HEK293 (cell line): ENCODE measurements at regions not wholly inside any gene's neighbourhood (a gene's known extent, or its start where the extent isn't known, plus 50 kb on each side); places are given as distances from the start of the nearest gene placed in this dataset.

ENCODE experiments used
- BCL11B ChIP-seq: fragments of 450-650 bp; formaldehyde crosslinking; IDR thresholded peaks from 2 replicates; pipeline ENCODE4 v1.5.1; 2016; ENCODE audit warnings: low read depth, missing biosample characterization, missing genetic modification characterization
- KLF7 ChIP-seq: fragments of 450-650 bp; formaldehyde crosslinking; IDR thresholded peaks from 2 replicates; pipeline ENCODE4 v1.5.1; 2016; ENCODE audit warnings: missing biosample characterization, missing genetic modification characterization, borderline replicate concordance
- MEIS1 ChIP-seq: sonication (generic); formaldehyde crosslinking; IDR thresholded peaks from 2 replicates; pipeline ENCODE4 v1.8.1; 2022; ENCODE audit warnings: missing genetic modification reagents, mild to moderate bottlenecking, borderline replicate concordance
- PRDM10 ChIP-seq: fragments of 450-650 bp; formaldehyde crosslinking; IDR thresholded peaks from 2 replicates; pipeline ENCODE4 v1.5.1; 2016; ENCODE audit warnings: missing biosample characterization, missing genetic modification characterization
- PRDM4 ChIP-seq: fragments of 450-650 bp; formaldehyde crosslinking; IDR thresholded peaks from 2 replicates; pipeline ENCODE4 v1.5.1; 2017; ENCODE audit warnings: missing biosample characterization, missing genetic modification characterization
- SETDB1 ChIP-seq: IDR thresholded peaks from one replicate; pipeline ENCODE4 v1.6.1; 2017; ENCODE audit warnings: mild to moderate bottlenecking, low read length, moderate library complexity, mixed read lengths; ENCODE audit not compliant: insufficient read length
- SP3 ChIP-seq: fragments of 450-650 bp; formaldehyde crosslinking; IDR thresholded peaks from 2 replicates; pipeline ENCODE4 v1.5.1; 2016; ENCODE audit warnings: missing biosample characterization, missing genetic modification characterization
- YY2 ChIP-seq: fragments of 450-650 bp; formaldehyde crosslinking; IDR thresholded peaks from 2 replicates; pipeline ENCODE4 v1.5.1; 2016; ENCODE audit warnings: missing biosample characterization, missing genetic modification characterization
- ZBTB1 ChIP-seq: fragments of 450-650 bp; formaldehyde crosslinking; IDR thresholded peaks from 2 replicates; pipeline ENCODE4 v1.5.1; 2016; ENCODE audit warnings: missing biosample characterization, missing genetic modification characterization
- ZBTB20 ChIP-seq: fragments of 450-650 bp; formaldehyde crosslinking; IDR thresholded peaks from 2 replicates; pipeline ENCODE4 v1.5.1; 2016; ENCODE audit warnings: missing biosample characterization, missing genetic modification characterization
- ZBTB49 ChIP-seq: fragments of 450-650 bp; formaldehyde crosslinking; IDR thresholded peaks from 2 replicates; pipeline ENCODE4 v1.5.1; 2016; ENCODE audit warnings: missing biosample characterization, missing genetic modification characterization, low read depth
- ZBTB8A ChIP-seq: fragments of 450-650 bp; formaldehyde crosslinking; IDR thresholded peaks from 2 replicates; pipeline ENCODE4 v1.5.1; 2016; ENCODE audit warnings: missing biosample characterization, missing genetic modification characterization
- ZFP41 ChIP-seq: fragments of 450-650 bp; formaldehyde crosslinking; IDR thresholded peaks from 2 replicates; pipeline ENCODE4 v1.5.1; 2016; ENCODE audit warnings: missing biosample characterization, missing genetic modification characterization, borderline replicate concordance
- ZIC2 ChIP-seq: fragments of 450-650 bp; formaldehyde crosslinking; IDR thresholded peaks from 2 replicates; pipeline ENCODE4 v1.5.1; 2016; ENCODE audit warnings: missing biosample characterization, missing genetic modification characterization
- ZNF112 ChIP-seq: fragments of 450-650 bp; formaldehyde crosslinking; IDR thresholded peaks from 2 replicates; pipeline ENCODE4 v1.5.0; 2017; ENCODE audit warnings: missing biosample characterization, missing genetic modification characterization
- ZNF132 ChIP-seq: fragments of 450-650 bp; formaldehyde crosslinking; IDR thresholded peaks from 2 replicates; pipeline ENCODE4 v1.5.1; 2017; ENCODE audit warnings: missing biosample characterization, missing genetic modification characterization, borderline replicate concordance
- ZNF140 ChIP-seq: fragments of 450-650 bp; formaldehyde crosslinking; IDR thresholded peaks from 2 replicates; pipeline ENCODE4 v1.5.1; 2016; ENCODE audit warnings: missing biosample characterization, missing genetic modification characterization
- ZNF146 ChIP-seq: fragments of 450-650 bp; formaldehyde crosslinking; IDR thresholded peaks from 2 replicates; pipeline ENCODE4 v1.5.1; 2016; ENCODE audit warnings: missing biosample characterization, missing genetic modification characterization
- ZNF175 ChIP-seq: fragments of 450-650 bp; formaldehyde crosslinking; IDR thresholded peaks from 2 replicates; pipeline ENCODE4 v1.5.1; 2016; ENCODE audit warnings: missing biosample characterization, missing genetic modification characterization
- ZNF19 ChIP-seq: fragments of 450-650 bp; formaldehyde crosslinking; IDR thresholded peaks from 2 replicates; pipeline ENCODE4; 2016; ENCODE audit warnings: missing biosample characterization, missing genetic modification characterization, low read depth
- ZNF202 ChIP-seq: fragments of 450-650 bp; formaldehyde crosslinking; IDR thresholded peaks from 2 replicates; pipeline ENCODE4 v1.5.1; 2016; ENCODE audit warnings: missing biosample characterization, missing genetic modification characterization, borderline replicate concordance
- ZNF239 ChIP-seq: fragments of 450-650 bp; formaldehyde crosslinking; IDR thresholded peaks from 2 replicates; pipeline ENCODE4 v1.5.1; 2016; ENCODE audit warnings: missing biosample characterization, missing genetic modification characterization
- ZNF248 ChIP-seq: fragments of 450-650 bp; formaldehyde crosslinking; IDR thresholded peaks from 2 replicates; pipeline ENCODE4 v1.5.1; 2017; ENCODE audit warnings: missing biosample characterization, missing genetic modification characterization
- ZNF280C ChIP-seq: fragments of 450-650 bp; formaldehyde crosslinking; IDR thresholded peaks from 2 replicates; pipeline ENCODE4 v1.5.1; 2016; ENCODE audit warnings: missing biosample characterization, missing genetic modification characterization
- ZNF488 ChIP-seq: fragments of 450-650 bp; formaldehyde crosslinking; IDR thresholded peaks from 2 replicates; pipeline ENCODE4 v1.5.1; 2016; ENCODE audit warnings: missing biosample characterization, missing genetic modification characterization
- ZNF560 ChIP-seq: fragments of 450-650 bp; formaldehyde crosslinking; IDR thresholded peaks from 2 replicates; pipeline ENCODE4 v1.5.1; 2017; ENCODE audit warnings: missing biosample characterization, missing genetic modification characterization, borderline replicate concordance
- ZNF776 ChIP-seq: fragments of 450-650 bp; formaldehyde crosslinking; IDR thresholded peaks from 2 replicates; pipeline ENCODE4 v1.5.0; 2017; ENCODE audit warnings: missing biosample characterization, missing genetic modification characterization, borderline replicate concordance
- ZNF843 ChIP-seq: fragments of 450-650 bp; formaldehyde crosslinking; IDR thresholded peaks from 2 replicates; pipeline ENCODE4 v1.5.1; 2016; ENCODE audit warnings: missing biosample characterization, missing genetic modification characterization

- TF ChIP-seq PRDM10 (peak; percentile 49; the same call in 1 of the 2 replicates), ZNF239 (no peak), ZNF776 (no peak), SP3 (peak; percentile 41; the same call in 1 of the 2 replicates), ZFP41 (tag by site-specific recombination) (no peak), ZNF146 (tag by site-specific recombination) (peak; percentile 79; the same call in 1 of the 2 replicates), ZNF843 (tag by site-specific recombination) (peak; percentile 99), ZBTB20 (tag by site-specific recombination) (no peak), ZNF132 (tag by site-specific recombination) (no peak), ZNF175 (tag by site-specific recombination) (no peak), ZNF488 (tag by site-specific recombination) (peak; percentile 89), ZBTB1 (peak; percentile 82; the same call in 1 of the 2 replicates), ZNF280C (tag by site-specific recombination) (no peak), SETDB1 (no peak), ZNF560 (no peak), PRDM4 (tag by site-specific recombination) (peak; percentile 87), BCL11B (tag by site-specific recombination) (peak; percentile 85), ZIC2 (tag by site-specific recombination) (no peak), ZNF248 (tag by site-specific recombination) (no peak), YY2 (tag by site-specific recombination) (no peak), ZNF140 (no peak), ZBTB49 (tag by site-specific recombination) (no peak), KLF7 (tag by site-specific recombination) (peak; percentile 80), ZBTB8A (tag by site-specific recombination) (peak; percentile 88), MEIS1 (CRISPR knock-in tag) (no peak), ZNF202 (tag by site-specific recombination) (no peak), ZNF19 (tag by site-specific recombination) (no peak), ZNF112 (tag by site-specific recombination) (no peak)
These were observed 110.4 kb upstream of the GMNC start (continued) for GRCh38 chr3:190972840-190973270.
